DND-41 (cell line): ENCODE measurements at regions not wholly inside any gene's neighbourhood (a gene's known extent, or its start where the extent isn't known, plus 50 kb on each side); places are given as distances from the start of the nearest gene placed in this dataset.

Experiments
- ATAC-seq: fragments of 200-7000 bp; cut with Tn5 transposase; 3 replicates; pipeline ENCODE4 v1.9.1; 2021; ENCODE audit warnings: low read depth; ENCODE audit not compliant: insufficient read depth
- DNase-seq: peaks from one replicate; pipeline ENCODE4 v3.0.0-alpha.2; 2020
- H2AFZ ChIP-seq: 2 replicates; pipeline ENCODE4 v1.6.0; 2012; ENCODE audit warnings: low read depth, low read length
- H3K27ac ChIP-seq: 2 replicates; pipeline ENCODE4 v1.5.1; 2012; ENCODE audit warnings: low read length, inconsistent platforms
- H3K27me3 ChIP-seq: fragments of 200-600 bp; sonication (generic); 2 replicates; pipeline ENCODE4 v1.6.0; 2012; ENCODE audit warnings: low read length, mild to moderate bottlenecking, inconsistent platforms; ENCODE audit not compliant: insufficient read depth, poor library complexity
- H3K36me3 ChIP-seq: 2 replicates; pipeline ENCODE4 v1.5.1; 2012; ENCODE audit warnings: low read length, inconsistent platforms; ENCODE audit not compliant: insufficient read depth
- H3K4me1 ChIP-seq: 2 replicates; pipeline ENCODE4 v1.5.1; 2012; ENCODE audit warnings: mild to moderate bottlenecking, low read length; ENCODE audit not compliant: insufficient read depth
- H3K4me2 ChIP-seq: 2 replicates; pipeline ENCODE4 v1.6.0; 2012; ENCODE audit warnings: mild to moderate bottlenecking, moderate library complexity, low read length, inconsistent platforms; ENCODE audit not compliant: insufficient read depth
- H3K4me3 ChIP-seq, 2 experiments: fragments of 200-600 bp in 1 of 2; shearing (Covaris generic) in 1 of 2; 2 replicates each; pipeline ENCODE4 v1.5.1; 2012 to 2016; ENCODE audit warnings: inconsistent platforms in 2 of 2, low read length in 2 of 2, mild to moderate bottlenecking in 2 of 2, low read depth in 1 of 2, moderate library complexity in 1 of 2
- H3K79me2 ChIP-seq: 2 replicates; pipeline ENCODE4 v1.6.0; 2012; ENCODE audit warnings: low read length, inconsistent platforms; ENCODE audit not compliant: insufficient read depth
- H3K9ac ChIP-seq: 2 replicates; pipeline ENCODE4 v1.6.0; 2012; ENCODE audit warnings: low read depth, mild to moderate bottlenecking, inconsistent platforms, low read length, moderate library complexity
- H3K9me3 ChIP-seq: 2 replicates; pipeline ENCODE4 v1.5.1; 2012; ENCODE audit warnings: low read length, moderate library complexity, mild to moderate bottlenecking, inconsistent platforms; ENCODE audit not compliant: insufficient read depth, severe bottlenecking
- H4K20me1 ChIP-seq: 2 replicates; pipeline ENCODE4 v1.6.0; 2012; ENCODE audit warnings: low read length; ENCODE audit not compliant: insufficient read depth
- EZH2 ChIP-seq: IDR thresholded peaks from 3 replicates; pipeline ENCODE4 v1.6.1; 2012; ENCODE audit warnings: borderline replicate concordance, low read depth, mild to moderate bottlenecking, moderate library complexity, low read length, inconsistent platforms; ENCODE audit not compliant: severe bottlenecking
- TF ChIP-seq, protein P1 (sequence below): IDR thresholded peaks from 2 replicates; pipeline ENCODE4 v1.5.1; 2012; ENCODE audit warnings: borderline replicate concordance, low read length, moderate library complexity, mild to moderate bottlenecking; ENCODE audit not compliant: poor library complexity, severe bottlenecking; ENCODE audit errors: extremely low read depth

GRCh38 chrX:39170464-39170863 lies 369.2 kb downstream of the MID1IP1 start:
- TF ChIP-seq EZH2, result no peak
- TF ChIP-seq, protein P1, sequence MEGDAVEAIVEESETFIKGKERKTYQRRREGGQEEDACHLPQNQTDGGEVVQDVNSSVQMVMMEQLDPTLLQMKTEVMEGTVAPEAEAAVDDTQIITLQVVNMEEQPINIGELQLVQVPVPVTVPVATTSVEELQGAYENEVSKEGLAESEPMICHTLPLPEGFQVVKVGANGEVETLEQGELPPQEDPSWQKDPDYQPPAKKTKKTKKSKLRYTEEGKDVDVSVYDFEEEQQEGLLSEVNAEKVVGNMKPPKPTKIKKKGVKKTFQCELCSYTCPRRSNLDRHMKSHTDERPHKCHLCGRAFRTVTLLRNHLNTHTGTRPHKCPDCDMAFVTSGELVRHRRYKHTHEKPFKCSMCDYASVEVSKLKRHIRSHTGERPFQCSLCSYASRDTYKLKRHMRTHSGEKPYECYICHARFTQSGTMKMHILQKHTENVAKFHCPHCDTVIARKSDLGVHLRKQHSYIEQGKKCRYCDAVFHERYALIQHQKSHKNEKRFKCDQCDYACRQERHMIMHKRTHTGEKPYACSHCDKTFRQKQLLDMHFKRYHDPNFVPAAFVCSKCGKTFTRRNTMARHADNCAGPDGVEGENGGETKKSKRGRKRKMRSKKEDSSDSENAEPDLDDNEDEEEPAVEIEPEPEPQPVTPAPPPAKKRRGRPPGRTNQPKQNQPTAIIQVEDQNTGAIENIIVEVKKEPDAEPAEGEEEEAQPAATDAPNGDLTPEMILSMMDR, result no peak
- H3K4me2 ChIP-seq, result no peak overlapping the region

GRCh38 chrX:39171686-39172085 lies 370.4 kb downstream of the MID1IP1 start:
- Histone ChIP-seq H3K4me1 (peaks cover 23% of the 10 kb centered on the region), H2AFZ (no peak overlapping the region), H3K27me3 (no peaks in the 10 kb centered on the region), H3K4me2 (no peak overlapping the region), H4K20me1 (no peaks in the 10 kb centered on the region), H3K36me3 (no peaks in the 10 kb centered on the region), H3K9ac (no peak overlapping the region), H3K4me3 (no peak overlapping the region), H3K9me3 (no peaks in the 10 kb centered on the region), H3K79me2 (no peaks in the 10 kb centered on the region), H3K27ac (no peak overlapping the region)
- no peak for TF ChIP-seq EZH2
- TF ChIP-seq, protein P1, result no peak
- ATAC-seq (no peak), DNase-seq (no peak)

More at GRCh38 chrX:39170464-39170863, 369.2 kb downstream of the MID1IP1 start:
- Histone ChIP-seq H3K27ac (no peak overlapping the region), H3K9ac (no peak overlapping the region), H3K9me3 (no peaks in the 10 kb centered on the region), H3K4me3 (no peak overlapping the region), H2AFZ (no peak overlapping the region), H3K36me3 (no peaks in the 10 kb centered on the region), H4K20me1 (no peaks in the 10 kb centered on the region), H3K79me2 (no peaks in the 10 kb centered on the region), H3K27me3 (no peaks in the 10 kb centered on the region), H3K4me1 (peaks cover 16% of the 10 kb centered on the region)
- ATAC-seq (no peak), DNase-seq (no peak)

- Histone ChIP-seq H3K4me2 (peak overlapping the region; percentile 41), H3K27me3 (no peaks in the 10 kb centered on the region), H3K4me1 (peaks cover 23% of the 10 kb centered on the region), H3K27ac (peak overlapping the region; percentile 47; the same call in 1 of the 2 replicates), H3K4me3 (no peak overlapping the region; a peak in 1 of 4 replicates), H3K9ac (peak overlapping the region; percentile 28; the same call in 1 of the 2 replicates), H4K20me1 (no peaks in the 10 kb centered on the region), H3K36me3 (no peaks in the 10 kb centered on the region), H3K9me3 (no peaks in the 10 kb centered on the region), H2AFZ (no peak overlapping the region), H3K79me2 (no peaks in the 10 kb centered on the region)
- DNase-seq (no peak), ATAC-seq (no peak)
- TF ChIP-seq, protein P1, result no peak
- no peak for TF ChIP-seq EZH2
Observed at GRCh38 chrX:39174241-39174771, 373.0 kb downstream of the MID1IP1 start.
